ENCODE measurements at regions not wholly inside any gene's neighbourhood (a gene's known extent, or its start where the extent isn't known, plus 50 kb on each side); places are given as distances from the start of the nearest gene placed in this dataset.

- TF ChIP-seq CTCF (IDR thresholded peaks at IDR 0.05; ENCODE audit: low read depth, low read length): no peak
- Histone ChIP-seq H3K27ac (ENCODE audit: low read depth, low read length) (no peak overlapping the region), H3K27me3 (ENCODE audit: control insufficient read depth, insufficient read depth, low read length) (no peaks in the 10 kb centered on the region), H3K4me3 (ENCODE audit: low read depth, low read length) (no peak overlapping the region), H3K9me3 (ENCODE audit: control insufficient read depth, insufficient read depth, low read length) (no peaks in the 10 kb centered on the region)
- CTCF ChIA-PET: interaction anchor here (0.7 to 1.6 kb wide), 3 partner anchors 22 to 549 kb away, joined by 3 to 8 read pairs (median 7); no protein-coding TSS in a partner anchor
- no peak for DNase-seq (ENCODE audit: low read depth, low spot score)
- POLR2A ChIA-PET: interaction anchor here (1.0 kb wide), 1 partner anchor 545 kb away, joined by 3 read pairs; the partner anchor contains the start of gene PDGFRA
These were observed 93.1 kb upstream of the LNX1 start for GRCh38 chr4:53684136-53685130.

GRCh38 chr4:53682908-53683307 lies 91.6 kb upstream of the LNX1 start:
- ChIA-PET POLR2A (no interaction called here), CTCF (interaction anchor here (0.7 to 1.6 kb wide), 2 partner anchors 24 to 57 kb away, joined by 3 to 8 read pairs; no protein-coding TSS in a partner anchor)
- no peak overlapping the region for H3K27ac ChIP-seq (ENCODE audit: low read depth, low read length)
- H3K27me3 ChIP-seq (ENCODE audit: control insufficient read depth, insufficient read depth, low read length): no peaks in the 10 kb centered on the region
- no peak overlapping the region for H3K4me3 ChIP-seq (ENCODE audit: low read depth, low read length)
- H3K9me3 ChIP-seq (ENCODE audit: control insufficient read depth, insufficient read depth, low read length): no peaks in the 10 kb centered on the region
- TF ChIP-seq CTCF (IDR thresholded peaks at IDR 0.05; ENCODE audit: low read depth, low read length): no peak
- DNase-seq (ENCODE audit: low read depth, low spot score): no peak

GRCh38 chr4:53682196-53682595 lies 90.9 kb upstream of the LNX1 start:
- H3K9me3 ChIP-seq (ENCODE audit: control insufficient read depth, insufficient read depth, low read length): no peaks in the 10 kb centered on the region
- TF ChIP-seq CTCF (IDR thresholded peaks at IDR 0.05; ENCODE audit: low read depth, low read length): no peak
- no peaks in the 10 kb centered on the region for H3K27me3 ChIP-seq (ENCODE audit: control insufficient read depth, insufficient read depth, low read length)
- DNase-seq (ENCODE audit: low read depth, low spot score): peak; percentile 59
- H3K4me3 ChIP-seq (ENCODE audit: low read depth, low read length): no peak overlapping the region
- peak overlapping the region; percentile 75 for H3K27ac ChIP-seq (ENCODE audit: low read depth, low read length)
- POLR2A ChIA-PET: interaction anchor here (0.9 kb wide), 1 partner anchor 104 kb away, joined by 5 read pairs; no protein-coding TSS in a partner anchor
- CTCF ChIA-PET: interaction anchor here (0.7 to 1.6 kb wide), 3 partner anchors 24 to 56 kb away, joined by 3 to 8 read pairs (median 3); no protein-coding TSS in a partner anchor

- no peak overlapping the region for H3K27ac ChIP-seq (ENCODE audit: low read depth, low read length)
- H3K9me3 ChIP-seq (ENCODE audit: control insufficient read depth, insufficient read depth, low read length): no peaks in the 10 kb centered on the region
- no peak overlapping the region for H3K4me3 ChIP-seq (ENCODE audit: low read depth, low read length)
- TF ChIP-seq CTCF (IDR thresholded peaks at IDR 0.05; ENCODE audit: low read depth, low read length): no peak
- no peaks in the 10 kb centered on the region for H3K27me3 ChIP-seq (ENCODE audit: control insufficient read depth, insufficient read depth, low read length)
- CTCF ChIA-PET: interaction anchor here (0.5 kb wide), 1 partner anchor 502 kb away, joined by 4 read pairs; no protein-coding TSS in a partner anchor
- POLR2A ChIA-PET: no interaction called here
- no peak for DNase-seq (ENCODE audit: low read depth, low spot score)
These were observed 89.3 kb upstream of the LNX1 start for GRCh38 chr4:53680598-53680997.

GRCh38 chr4:53680168-53680567 lies 88.9 kb upstream of the LNX1 start:
- DNase-seq (ENCODE audit: low read depth, low spot score): no peak
- H3K27ac ChIP-seq (ENCODE audit: low read depth, low read length): no peak overlapping the region
- ChIA-PET CTCF (no interaction called here), POLR2A (no interaction called here)
- H3K9me3 ChIP-seq (ENCODE audit: control insufficient read depth, insufficient read depth, low read length): no peaks in the 10 kb centered on the region
- TF ChIP-seq CTCF (IDR thresholded peaks at IDR 0.05; ENCODE audit: low read depth, low read length): no peak
- H3K27me3 ChIP-seq (ENCODE audit: control insufficient read depth, insufficient read depth, low read length): no peaks in the 10 kb centered on the region
- H3K4me3 ChIP-seq (ENCODE audit: low read depth, low read length): no peak overlapping the region
